GM12875 (cell line): ENCODE measurements at regions not wholly inside any gene's neighbourhood (a gene's known extent, or its start where the extent isn't known, plus 50 kb on each side); places are given as distances from the start of the nearest gene placed in this dataset.

Experiments used
- H3K4me3 ChIP-seq: one replicate; pipeline ENCODE4 v1.5.1; 2011; ENCODE audit warnings: low read depth, low read length, control low read depth
- CTCF ChIP-seq: IDR thresholded peaks from 2 replicates; pipeline ENCODE4 v1.5.1; 2011; ENCODE audit warnings: low read depth, mild to moderate bottlenecking, control low read depth, inconsistent platforms, low read length, moderate library complexity, borderline replicate concordance; ENCODE audit not compliant: insufficient read depth

- no peak for TF ChIP-seq CTCF
- H3K4me3 ChIP-seq = no peak overlapping the region
Measured at GRCh38 chr3:59684766-59685165, 634.9 kb upstream of the CFAP20DC start.

- no peak overlapping the region for H3K4me3 ChIP-seq
- TF ChIP-seq CTCF = no peak
Measured at GRCh38 chr3:59680919-59681318, 631.1 kb upstream of the CFAP20DC start.

GRCh38 chr3:59677747-59678702 lies 628.2 kb upstream of the CFAP20DC start:
- no peak overlapping the region for H3K4me3 ChIP-seq
- no peak for TF ChIP-seq CTCF

GRCh38 chr3:59675495-59675894 lies 625.7 kb upstream of the CFAP20DC start:
- no peak for TF ChIP-seq CTCF
- H3K4me3 ChIP-seq = no peak overlapping the region

GRCh38 chr3:59663076-59663850 lies 613.4 kb upstream of the CFAP20DC start:
- TF ChIP-seq CTCF = no peak
- no peak overlapping the region for H3K4me3 ChIP-seq

GRCh38 chr3:59660852-59661625 lies 611.2 kb upstream of the CFAP20DC start:
- H3K4me3 ChIP-seq = no peak overlapping the region
- no peak for TF ChIP-seq CTCF
